Amygdala (tissue), 56 donors: ENCODE measurements at regions not wholly inside any gene's neighbourhood (a gene's known extent, or its start where the extent isn't known, plus 50 kb on each side); places are given as distances from the start of the nearest gene placed in this dataset.

Experiments used
- DNase-seq, 56 donors: peaks; one replicate each; lab custom pipeline; 2025; lab: John Stamatoyannopoulos, UW

DNA sequence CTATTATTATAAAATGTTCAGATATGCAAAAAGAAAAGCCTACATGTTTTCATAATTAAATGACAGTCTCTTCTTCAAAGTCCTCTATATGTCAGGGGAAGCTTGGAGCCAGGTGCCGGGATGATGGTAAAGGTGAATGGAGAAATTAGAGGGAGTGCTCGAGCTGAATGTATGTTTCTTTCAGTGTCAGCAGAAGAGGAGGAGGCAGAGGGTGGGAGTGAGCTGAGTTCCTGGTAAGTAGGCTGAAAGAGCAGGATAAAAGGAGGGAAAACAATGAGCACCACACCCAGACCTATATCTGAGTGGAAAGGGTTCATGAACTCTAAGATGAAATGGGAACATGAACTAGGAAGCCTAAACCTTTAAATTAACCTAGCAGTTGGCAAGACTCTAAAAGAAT lies 307.6 kb upstream of the NBEA start:
- DNase-seq = no peak

DNA sequence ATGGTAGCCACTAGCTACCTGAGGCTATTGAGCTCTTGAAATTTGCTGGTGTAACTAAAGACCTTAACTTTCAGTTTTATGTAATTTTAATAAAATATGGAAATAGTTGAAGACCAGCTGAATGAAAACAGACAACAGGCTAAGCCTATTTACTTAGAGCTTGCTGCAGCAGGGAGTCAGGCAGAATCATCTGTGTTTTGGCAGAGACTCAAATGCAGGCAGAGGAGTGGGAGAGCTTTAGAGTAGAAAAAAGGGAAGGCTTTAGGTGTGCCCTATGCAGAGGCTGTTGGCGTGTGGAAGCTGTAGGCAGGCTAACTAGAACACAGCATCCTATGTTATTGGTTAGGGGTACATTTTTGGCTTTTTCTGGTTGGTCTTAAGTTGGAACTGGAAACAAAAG lies 304.9 kb upstream of the NBEA start:
- DNase-seq = peak in 2 of 56 donors; percentile 1 to 7

DNA sequence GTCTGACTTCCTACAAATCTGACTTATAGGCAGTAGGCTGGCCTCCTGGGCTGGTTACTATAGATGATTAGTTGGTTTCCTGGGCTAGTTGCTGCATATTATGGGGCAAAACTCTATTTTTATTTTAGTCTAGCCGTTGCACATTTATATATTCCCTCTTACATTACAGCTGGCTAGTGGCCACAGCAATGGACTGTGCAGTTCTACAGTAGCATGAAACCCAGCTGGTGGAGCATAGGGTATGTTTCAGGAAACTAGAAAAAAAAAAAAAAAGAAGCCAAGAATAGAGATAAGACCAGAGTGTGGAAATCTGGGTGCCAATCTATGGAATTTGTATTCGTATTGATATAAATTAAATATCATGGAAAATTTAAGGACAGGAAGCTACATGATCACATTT lies 304.4 kb upstream of the NBEA start:
- no peak for DNase-seq

DNA sequence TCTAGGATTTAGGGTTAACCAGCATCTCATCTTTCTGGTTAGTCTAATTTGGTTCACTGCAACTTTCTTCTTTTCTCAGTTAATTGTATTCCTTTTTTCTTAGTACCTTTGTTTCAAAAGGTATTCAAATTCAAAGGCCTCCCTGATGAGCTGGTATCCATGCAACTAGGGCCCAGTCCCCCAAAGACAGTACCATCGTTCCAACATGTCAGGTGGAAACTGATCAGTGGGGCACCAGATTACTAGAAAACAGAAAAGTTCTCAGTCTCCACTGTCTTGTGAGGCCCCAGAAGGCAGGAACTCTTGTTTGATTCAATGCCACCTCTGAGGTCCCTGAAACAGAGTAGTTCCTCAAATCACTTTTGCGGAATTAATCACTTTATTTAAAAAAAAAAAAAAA lies 303.2 kb upstream of the NBEA start:
- no peak for DNase-seq

DNA sequence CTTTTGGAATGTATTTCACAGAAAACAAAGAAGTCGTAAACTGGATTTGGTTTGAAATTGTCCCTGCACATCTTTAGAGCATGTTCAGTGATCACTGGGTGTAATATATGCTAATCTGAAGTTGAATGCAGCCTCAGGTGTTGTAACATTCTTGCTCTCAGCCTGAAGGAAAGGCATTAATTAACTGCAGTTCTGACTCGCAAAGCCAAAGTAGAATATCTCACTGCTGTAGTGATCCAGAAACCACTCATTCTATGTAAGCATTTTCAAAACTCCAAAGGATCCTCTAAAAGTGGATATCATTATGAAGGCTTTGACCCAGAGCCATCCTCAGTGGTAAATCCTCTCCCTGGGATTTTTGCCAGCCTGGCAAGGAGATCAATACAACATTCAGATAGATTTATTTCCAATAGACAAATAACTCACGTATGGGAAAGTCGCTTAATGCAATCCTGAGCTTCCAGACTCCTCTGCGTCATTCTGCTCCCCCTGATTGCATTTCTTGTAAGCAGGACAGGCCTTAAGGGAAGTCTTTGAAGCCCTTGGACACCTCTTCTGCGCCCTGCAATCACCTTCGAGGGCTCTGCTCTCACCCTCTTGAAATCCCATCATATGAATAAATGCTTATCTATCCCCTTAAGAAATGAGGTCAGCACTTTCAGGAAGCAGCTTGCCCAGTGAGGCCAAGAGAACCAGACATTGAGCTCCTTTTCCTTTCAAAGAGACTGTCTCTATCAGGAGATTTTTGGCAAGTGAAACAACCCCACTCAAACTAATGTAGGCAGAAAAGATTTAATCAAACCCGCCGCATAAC lies 301.7 kb upstream of the NBEA start:
- no peak for DNase-seq

DNA sequence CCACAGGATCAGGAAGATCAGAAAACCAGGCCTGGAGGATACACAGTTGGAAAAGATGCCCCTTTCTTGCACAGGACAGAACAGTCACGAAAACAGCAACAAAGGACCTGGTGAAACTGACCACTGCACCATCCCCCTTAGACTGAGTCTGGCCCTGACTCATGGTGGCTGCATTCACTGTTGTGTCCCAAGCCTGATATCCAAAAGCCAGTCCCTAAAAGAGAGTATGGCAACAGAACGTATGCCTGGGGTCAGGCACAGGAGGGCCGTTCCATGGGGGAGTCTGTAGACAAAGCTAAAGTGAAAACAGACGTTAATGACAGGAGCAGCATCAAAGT lies 301.1 kb upstream of the NBEA start:
- no peak for DNase-seq

DNA sequence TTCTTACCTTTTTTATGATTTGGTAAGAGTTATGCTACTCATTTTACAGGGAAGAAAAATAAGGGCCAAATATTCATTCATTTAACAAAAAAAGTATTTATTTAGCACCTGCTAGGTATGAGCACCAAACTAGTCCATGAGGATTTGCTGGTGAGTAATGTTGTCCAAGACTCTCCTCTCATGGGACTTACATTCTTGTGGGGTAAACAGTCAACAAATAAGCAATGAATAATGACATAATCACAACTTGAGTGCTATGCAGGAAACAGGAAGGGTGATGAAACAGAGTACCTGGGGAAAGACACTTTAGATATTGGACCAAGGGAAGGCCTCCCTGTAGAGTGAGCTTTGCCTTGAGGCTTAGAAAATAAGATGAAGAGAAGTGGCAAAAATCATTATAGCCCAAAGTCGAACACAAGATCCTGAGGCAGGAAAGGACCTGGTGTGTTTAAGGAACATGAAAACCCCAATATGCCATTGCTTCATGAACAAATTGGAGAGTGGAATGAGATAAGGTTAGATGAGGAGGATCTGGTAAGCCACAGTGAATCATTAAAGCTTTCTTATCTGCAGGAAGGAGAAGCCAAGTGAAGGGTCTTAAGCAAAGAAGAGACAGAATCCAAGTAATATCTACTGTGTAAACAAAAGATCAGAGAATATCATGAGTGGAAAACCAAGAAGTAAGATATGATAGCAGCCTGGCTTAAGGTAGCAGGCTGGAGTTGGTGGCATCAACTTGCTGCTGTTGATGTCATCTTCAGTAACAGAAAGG lies 294.5 kb upstream of the NBEA start:
- no peak for DNase-seq

DNA sequence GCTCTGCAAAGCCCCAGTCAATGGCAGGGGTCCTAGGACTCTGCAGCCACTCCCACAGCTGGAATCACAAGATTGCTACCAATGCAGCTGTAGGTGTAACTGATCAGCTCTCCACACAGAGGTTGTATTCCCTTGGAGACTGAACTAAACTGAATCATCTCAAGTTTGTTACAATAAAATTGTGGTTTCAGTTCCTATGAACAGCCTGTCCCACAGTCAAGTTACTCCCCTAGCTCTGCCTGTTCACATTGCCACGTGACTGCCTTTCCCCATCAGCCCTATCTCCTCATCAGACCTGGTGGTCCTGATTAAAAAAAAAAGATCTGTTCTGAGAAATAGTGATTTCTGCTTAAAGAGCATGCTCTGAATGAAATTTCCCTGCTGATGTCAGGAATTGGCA lies 287.9 kb upstream of the NBEA start:
- no peak for DNase-seq

DNA sequence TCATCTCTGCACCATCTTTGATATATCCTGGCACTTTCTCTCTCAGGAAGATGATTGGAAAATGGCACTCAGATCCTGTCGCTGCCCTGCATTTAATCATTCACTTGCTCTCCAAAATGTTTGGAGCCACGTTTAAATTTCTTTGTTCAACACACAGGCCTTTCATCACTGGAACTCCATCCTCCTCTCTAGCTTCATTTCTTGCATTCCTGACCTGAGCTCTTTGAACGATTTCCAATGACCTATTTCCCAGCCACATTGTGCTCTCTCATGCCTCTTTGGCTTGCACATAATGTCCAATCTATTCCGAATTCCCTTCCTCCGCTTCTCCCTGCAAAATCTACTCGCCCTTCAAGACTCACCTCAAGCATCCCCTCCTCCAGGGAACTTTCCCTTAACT lies 287.4 kb upstream of the NBEA start:
- DNase-seq = no peak

DNA sequence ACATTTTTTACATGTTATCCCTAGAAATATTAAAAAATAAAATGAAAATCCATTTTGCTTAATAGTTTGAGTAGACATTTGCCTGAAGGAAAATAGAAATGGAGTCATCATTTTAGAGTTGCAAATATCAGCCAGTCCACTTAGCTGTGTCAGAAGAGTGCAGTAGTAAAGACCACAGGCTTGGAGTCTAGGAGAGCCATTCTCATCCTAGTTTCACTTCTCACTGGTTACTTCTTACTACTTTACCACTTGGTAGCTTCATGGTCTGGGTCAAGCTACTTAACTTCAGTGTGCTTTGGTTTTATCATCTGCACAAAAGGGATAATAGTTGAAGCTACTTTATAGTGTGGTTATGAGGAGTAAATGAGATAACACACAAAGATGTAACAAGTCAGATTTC lies 286.5 kb upstream of the NBEA start:
- no peak for DNase-seq

DNA sequence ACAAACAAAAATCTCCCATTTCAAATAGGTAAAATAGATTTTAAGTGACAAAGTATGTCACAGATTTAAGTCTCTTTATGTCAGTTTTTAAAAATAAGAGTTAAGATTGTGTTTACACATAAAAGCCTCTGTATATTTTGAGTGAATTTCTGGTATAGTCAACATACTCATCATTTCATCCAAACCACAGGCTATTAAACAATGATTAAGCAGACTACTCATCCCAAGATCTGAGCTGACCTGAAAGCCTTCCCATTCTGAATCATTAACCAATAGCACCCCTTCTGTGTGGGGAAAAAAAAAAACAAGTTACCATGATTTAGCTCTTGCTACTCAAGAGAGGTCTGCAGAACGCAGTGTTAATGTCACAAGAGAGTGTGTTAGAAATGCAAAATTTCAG lies 284.4 kb upstream of the NBEA start:
- no peak for DNase-seq

DNA sequence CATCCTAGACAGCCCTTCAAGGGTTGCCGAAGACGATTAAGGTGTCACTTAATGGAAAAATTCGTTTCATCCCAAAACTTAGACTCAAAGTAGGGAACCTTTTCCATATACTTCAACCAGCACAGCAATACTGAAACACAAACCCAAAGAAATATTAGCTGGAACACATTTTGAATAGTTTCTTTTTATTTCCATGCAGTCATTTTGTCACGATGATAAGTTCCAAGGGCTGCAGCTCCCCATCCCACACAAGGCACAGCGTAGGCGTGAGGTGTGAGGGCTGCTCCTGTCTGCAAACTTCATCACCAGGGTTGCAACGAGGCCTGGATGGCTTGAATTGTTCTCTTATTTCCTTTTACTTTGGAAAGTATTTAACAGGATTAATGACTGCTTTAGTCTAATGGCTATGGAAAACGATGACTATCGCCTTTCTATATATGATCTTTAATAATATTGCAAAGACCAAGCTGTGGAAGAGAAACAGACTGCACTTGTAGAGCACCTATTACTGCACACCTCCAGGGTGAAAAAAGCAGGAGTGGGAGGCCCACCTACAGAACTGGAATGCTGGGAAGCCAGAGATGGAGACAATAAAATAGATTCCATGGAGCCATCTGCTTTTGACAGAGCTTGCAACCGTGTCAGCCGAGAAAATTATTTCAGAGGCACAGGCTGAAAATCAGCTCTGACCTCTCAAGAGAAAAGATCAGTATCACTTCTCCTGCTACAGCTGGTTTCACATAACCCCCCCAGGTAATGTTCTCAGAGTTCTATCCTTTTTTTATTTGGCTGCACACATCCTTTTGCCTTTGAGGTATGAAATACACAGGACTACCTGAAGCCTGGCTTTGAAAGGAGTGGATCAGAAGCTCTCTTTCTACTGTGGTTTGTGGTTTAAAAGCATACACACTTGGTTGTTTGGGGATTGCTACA lies 274.5 kb upstream of the NBEA start:
- DNase-seq = peak in 6 of 56 donors; percentile 7 to 18 (median 11)

DNA sequence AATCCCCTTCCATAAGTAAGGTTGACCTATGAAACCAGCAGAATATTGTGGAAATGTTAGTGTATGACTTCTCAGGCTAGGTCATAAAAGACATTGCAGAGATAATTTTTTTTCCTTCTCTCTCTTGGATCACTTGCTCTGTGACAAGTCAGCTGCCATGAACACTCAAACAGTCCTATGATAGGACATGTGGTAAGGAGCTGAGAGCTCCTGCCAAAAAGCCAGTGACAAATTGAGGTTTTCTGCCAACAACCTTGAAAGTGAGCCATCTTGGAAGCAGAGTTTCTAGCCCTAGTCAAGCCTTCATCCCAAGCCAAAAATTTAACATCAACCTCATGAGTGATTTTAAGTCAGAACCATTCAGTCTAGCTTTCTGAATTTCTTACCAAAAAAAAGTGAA lies 270.9 kb upstream of the NBEA start:
- peak in 10 of 56 donors; percentile 1 to 31 (median 12) for DNase-seq

DNA sequence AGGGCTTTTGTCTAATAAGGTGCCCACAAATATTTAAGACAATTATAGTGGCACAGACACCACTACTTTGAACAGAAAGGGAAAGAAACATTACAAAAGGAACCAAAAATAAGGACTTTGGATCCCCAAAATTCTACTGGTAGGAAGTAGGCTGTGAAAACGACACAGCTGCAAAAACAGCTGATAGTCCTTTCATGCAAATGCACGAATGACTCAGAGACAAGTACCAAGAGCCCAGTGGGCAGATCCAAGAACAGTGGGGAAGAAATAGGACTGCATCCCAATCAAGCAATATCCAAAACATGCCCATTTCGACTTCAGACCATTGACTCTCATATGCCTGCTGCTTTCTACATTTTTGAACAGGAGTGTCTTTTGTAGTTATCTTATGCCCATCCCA lies 269.4 kb upstream of the NBEA start:
- DNase-seq = no peak

DNA sequence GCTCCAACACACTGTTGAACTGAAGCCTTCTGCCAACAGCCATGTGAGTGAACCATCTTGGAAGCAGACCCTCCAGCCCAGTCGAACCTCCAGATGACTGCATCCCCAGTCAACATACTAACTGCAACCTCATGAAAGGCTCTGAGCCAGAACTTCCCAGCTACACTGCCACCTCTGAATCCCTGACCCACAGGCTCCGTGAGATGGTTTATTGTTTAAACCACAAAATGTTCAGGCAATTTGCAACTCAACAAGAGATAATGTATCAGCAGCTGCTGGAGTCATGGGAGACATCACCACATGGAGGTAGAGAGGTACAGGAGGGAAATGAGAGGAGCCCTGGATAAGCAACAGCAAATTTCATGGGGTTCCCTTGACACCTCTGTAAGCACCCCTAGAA lies 266.4 kb upstream of the NBEA start:
- no peak for DNase-seq

DNA sequence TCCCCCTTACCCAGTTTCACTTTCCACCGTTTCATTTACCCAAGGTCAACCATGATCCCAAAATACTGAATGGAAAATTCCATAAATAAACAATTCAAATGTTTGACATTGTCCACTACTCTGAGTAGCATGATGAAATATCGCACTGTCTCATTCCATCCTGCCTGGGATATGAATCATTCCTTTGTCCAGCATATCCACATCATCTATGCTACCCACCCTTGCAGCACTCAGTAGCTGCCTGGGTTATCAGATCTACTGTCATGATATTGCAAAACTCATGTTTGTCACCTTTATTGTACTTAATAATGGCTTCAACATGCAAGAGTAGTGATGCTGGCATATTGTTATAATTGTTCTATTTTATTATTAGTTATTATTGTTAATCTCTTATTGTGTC lies 263.9 kb upstream of the NBEA start:
- DNase-seq = no peak

DNA sequence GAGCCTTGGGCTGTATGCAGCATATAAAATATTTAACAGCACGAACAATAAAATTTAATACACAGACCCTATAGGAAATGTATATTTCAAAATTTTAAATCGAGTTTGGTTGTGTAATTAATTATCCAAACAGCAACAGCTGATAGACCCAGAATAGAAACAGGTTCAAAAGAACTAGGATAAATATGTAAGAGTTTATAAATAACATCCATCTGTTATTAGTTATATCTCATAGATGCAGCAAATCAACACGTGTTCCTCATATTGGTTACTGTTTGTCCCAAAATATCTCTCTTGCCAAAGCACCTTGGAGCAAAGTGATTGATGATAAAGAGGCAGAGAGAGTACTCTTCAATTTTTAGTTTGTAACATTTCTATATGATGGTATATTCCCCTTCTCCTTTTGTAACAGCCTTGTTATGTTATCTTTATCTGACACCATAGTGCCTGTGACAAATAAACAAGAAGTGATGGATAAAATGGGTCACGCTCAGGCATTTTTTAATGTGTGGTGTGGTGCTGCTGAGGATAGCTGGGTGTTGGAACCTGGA lies 260.6 kb upstream of the NBEA start:
- no peak for DNase-seq

DNA sequence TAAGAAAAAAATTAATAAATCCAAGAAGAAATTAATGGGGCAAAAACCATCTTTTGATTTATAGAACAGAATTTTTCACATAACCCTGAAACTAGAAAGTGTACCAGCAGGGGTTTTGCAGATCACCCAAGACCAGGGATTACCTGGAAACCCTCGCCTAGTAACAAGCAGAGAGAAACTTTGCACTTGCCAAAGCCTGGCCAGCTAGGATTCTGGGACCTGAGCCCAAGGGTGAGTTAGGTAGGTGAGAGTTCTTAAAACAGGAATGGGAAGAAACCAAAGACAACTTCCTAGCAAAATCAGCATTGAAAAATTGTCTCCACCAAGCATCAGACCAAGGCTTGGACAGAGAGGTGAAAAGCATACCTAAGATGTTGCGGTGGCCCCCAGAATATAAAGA lies 247.0 kb upstream of the NBEA start:
- DNase-seq = no peak

DNA sequence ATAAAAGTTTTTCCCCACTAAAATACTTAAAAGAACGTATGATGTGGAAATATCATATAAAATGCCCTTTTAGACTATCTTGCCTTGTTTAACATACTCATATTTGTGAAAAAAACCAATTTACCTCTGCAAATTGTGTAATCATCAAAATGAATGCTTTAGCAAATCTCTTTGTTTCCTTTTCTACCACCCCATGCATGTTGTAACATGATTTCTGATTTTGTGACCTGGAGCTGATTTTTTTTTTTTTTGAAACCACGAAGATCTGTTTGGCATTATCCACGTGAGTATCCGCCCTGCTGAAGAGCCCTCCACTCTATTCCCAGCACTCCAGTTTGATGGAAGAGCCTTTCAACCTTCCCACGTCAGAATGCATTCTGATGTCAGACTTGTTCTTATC lies 245.8 kb upstream of the NBEA start:
- no peak for DNase-seq

DNA sequence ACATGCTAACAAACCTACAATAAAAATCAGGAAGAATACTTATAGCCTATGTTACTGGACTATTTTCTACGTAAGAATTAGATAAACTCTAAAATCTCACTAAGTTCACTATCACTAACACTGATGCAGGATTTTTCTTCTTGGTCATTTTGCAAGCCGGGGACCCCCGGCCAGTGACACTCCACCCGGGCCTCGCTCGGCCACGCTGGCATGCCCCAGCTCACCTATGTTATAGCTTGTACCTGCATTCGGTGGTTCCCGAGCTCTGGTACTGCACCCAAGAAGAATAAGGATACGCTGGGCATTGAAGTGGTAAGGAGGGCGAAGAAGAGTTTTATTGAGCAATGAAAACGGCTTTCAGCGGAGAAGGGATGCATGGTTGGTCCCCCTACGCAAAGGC lies 245.3 kb upstream of the NBEA start:
- DNase-seq = no peak

DNA sequence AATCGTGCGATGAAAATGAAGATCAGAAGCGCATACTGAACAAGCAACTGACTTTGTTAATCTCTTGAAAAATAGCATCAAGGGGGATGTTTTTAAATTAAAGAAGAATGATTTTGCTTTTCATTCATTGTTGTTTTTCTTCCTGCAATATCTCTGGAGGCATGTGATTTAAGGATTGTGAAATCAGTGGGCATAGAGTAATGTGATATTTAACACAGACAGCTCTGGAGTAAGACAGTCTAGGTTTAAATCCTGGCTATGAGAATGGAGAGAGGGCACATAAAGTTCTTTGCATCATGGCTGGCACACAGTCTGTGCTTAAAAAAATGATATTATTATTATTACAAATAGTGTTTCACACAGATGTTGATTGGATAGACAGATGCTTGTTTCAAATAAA lies 243.1 kb upstream of the NBEA start:
- DNase-seq = no peak
